Testis (tissue), 2 donors: ENCODE measurements at regions not wholly inside any gene's neighbourhood (a gene's known extent, or its start where the extent isn't known, plus 50 kb on each side); places are given as distances from the start of the nearest gene placed in this dataset.
"Not testable (repeated sequence)": the region's sequence is repeated elsewhere in the genome, so short reads cannot be mapped to it uniquely, and the experiment has no call there.

ENCODE experiments used
- DNase-seq: peaks from one replicate; pipeline ENCODE4 v3.0.0-alpha.2; 2019
- H3K27ac ChIP-seq, 2 donors: fragments of 200-600 bp; sonication (generic); one replicate each; pipeline ENCODE4 v1.5.1; 2019
- H3K27me3 ChIP-seq: fragments of 200-600 bp; sonication (generic); one replicate; pipeline ENCODE4 v1.5.1; 2019
- H3K36me3 ChIP-seq: fragments of 200-600 bp; sonication (generic); one replicate; pipeline ENCODE4 v1.5.1; 2017; ENCODE audit warnings: low read depth; ENCODE audit errors: missing control alignments
- H3K4me1 ChIP-seq: fragments of 200-600 bp; sonication (generic); one replicate; pipeline ENCODE4 v1.5.1; 2019
- H3K4me3 ChIP-seq, 2 donors: fragments of 200-600 bp; sonication (generic); one replicate each; pipeline ENCODE4 v1.5.1; 2017 to 2019
- H3K9me3 ChIP-seq: fragments of 200-600 bp; sonication (generic); one replicate; pipeline ENCODE4 v1.5.1; 2017
- POLR2A ChIP-seq: fragments of 450-650 bp; IDR thresholded peaks from one replicate; pipeline ENCODE4 v1.6.1; 2017; ENCODE audit warnings: antibody characterized with exemption, mild to moderate bottlenecking, moderate library complexity
- WGBS, 2 donors: methylation state at CpG; one replicate each; pipeline ENCODE4 v1.1.5; 2018; 5-methylcytosine and 5-hydroxymethylcytosine counted together
- intact Hi-C: fragments of 100-400 bp; cut with DNase I; formaldehyde crosslinking; loops from one replicate; pipeline ENCODE4 v1.15.1; 2023; ENCODE audit warnings: low total_unique reads
- TF ChIP-seq, protein P1 (sequence below), 3 experiments: fragments of 450-650 bp in 2 of 3; fragments of 200-600 bp in 1 of 3; sonication (generic) in 1 of 3; IDR thresholded peaks; one replicate each; pipeline ENCODE4 v1.5.1; 2016 to 2019; ENCODE audit warnings: antibody characterized with exemption in 3 of 3, mild to moderate bottlenecking in 2 of 3, moderate library complexity in 1 of 3

DNA sequence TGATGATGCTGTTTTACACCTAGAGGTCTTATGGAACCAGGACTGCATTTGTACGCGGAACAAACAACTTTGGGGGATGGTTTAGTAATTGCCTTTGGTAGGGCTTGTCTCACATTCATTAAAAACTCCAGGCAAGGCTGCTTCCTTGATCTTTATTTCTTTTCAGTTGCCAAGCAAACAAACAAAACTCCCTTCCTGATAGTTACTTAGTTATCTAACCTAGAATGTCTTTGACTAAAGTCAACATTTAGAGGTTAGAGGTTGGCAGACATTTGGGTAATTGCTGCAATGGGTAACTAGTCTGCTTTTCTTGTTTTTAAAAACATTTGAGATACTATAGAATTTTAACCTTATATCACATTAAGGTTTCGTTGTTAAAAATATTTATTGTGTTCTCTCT lies 500.9 kb upstream of the PTBP2 start:
- Histone ChIP-seq H3K9me3 (no peaks in the 10 kb centered on the region), H3K27ac (no peak overlapping the region), H3K27me3 (no peaks in the 10 kb centered on the region), H3K4me1 (no peaks in the 10 kb centered on the region), H3K36me3 (no peaks in the 10 kb centered on the region), H3K4me3 (no peak overlapping the region)
- intact Hi-C loops, result no loop called here
- TF ChIP-seq, protein P1, sequence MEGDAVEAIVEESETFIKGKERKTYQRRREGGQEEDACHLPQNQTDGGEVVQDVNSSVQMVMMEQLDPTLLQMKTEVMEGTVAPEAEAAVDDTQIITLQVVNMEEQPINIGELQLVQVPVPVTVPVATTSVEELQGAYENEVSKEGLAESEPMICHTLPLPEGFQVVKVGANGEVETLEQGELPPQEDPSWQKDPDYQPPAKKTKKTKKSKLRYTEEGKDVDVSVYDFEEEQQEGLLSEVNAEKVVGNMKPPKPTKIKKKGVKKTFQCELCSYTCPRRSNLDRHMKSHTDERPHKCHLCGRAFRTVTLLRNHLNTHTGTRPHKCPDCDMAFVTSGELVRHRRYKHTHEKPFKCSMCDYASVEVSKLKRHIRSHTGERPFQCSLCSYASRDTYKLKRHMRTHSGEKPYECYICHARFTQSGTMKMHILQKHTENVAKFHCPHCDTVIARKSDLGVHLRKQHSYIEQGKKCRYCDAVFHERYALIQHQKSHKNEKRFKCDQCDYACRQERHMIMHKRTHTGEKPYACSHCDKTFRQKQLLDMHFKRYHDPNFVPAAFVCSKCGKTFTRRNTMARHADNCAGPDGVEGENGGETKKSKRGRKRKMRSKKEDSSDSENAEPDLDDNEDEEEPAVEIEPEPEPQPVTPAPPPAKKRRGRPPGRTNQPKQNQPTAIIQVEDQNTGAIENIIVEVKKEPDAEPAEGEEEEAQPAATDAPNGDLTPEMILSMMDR (IDR thresholded peaks at IDR 0.05), result no peak
- no peak for TF ChIP-seq POLR2A
- 53 to 60% methylated on average over 3 of the region's 3 CpGs for WGBS, 2 donors
- DNase-seq, result no peak

DNA sequence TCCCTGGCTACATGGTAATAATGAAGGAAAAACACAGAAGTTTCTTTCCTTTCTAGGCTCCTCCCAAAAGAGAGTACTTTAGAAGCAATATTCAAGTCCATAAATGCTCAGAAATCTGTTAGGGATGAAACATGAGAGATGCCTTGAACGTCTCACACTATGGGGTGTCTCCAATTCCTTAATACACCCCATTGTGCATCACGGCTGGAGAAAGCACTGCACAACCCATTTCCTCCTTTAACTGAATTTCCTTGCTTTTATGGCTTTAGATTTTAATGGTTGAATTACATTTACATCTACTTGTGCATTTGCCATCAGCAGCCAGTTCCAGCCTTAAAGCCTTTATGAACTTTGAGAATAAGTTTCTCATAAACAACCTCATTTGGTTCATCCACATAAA lies 498.9 kb upstream of the PTBP2 start:
- TF ChIP-seq, protein P1 (IDR thresholded peaks at IDR 0.05), result no peak
- no peak for TF ChIP-seq POLR2A
- no peaks in the 10 kb centered on the region for H3K27me3 ChIP-seq
- no peak overlapping the region for H3K4me3 ChIP-seq
- H3K27ac ChIP-seq, result no peak overlapping the region
- DNase-seq, result no peak
- H3K4me1 ChIP-seq, result no peaks in the 10 kb centered on the region
- H3K36me3 ChIP-seq, result no peaks in the 10 kb centered on the region
- intact Hi-C loops, result no loop called here
- H3K9me3 ChIP-seq, result no peaks in the 10 kb centered on the region
- 70 to 85% methylated on average over 2 of the region's 2 CpGs for WGBS, 2 donors

GRCh38 chr1:96224229-96224628 lies 497.4 kb upstream of the PTBP2 start:
- H3K36me3 ChIP-seq, H3K27ac ChIP-seq, H3K4me3 ChIP-seq, DNase-seq, intact Hi-C loops, H3K4me1 ChIP-seq, H3K9me3 ChIP-seq, H3K27me3 ChIP-seq: not testable (repeated sequence)
- 50 to 89% methylated on average over 8 to 20 of the region's 20 CpGs for WGBS, 2 donors

DNA sequence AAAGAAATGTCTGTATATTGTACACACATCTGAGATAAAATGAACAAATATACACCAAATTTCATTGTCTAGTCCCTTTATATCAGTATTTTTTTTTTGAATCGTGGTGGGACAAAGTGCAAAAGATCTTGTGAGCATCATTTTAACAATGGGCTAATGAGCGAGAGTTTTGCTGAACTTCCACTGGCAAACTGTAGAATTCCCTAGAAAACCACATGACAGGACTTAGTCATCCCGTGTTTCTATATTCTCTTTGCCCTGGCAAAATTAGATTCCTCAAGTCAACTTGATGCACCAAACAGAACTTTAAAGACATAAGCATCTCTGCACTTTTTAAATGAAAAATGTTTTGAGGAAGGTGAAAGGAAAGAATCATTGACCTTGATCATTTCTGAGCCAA lies 488.2 kb upstream of the PTBP2 start:
- Histone ChIP-seq H3K4me1 (no peaks in the 10 kb centered on the region), H3K9me3 (no peaks in the 10 kb centered on the region), H3K4me3 (no peak overlapping the region), H3K36me3 (no peaks in the 10 kb centered on the region), H3K27ac (no peak overlapping the region), H3K27me3 (no peaks in the 10 kb centered on the region)
- DNase-seq, result no peak
- intact Hi-C loops, result no loop called here
- 84 to 93% methylated on average over 3 of the region's 3 CpGs for WGBS, 2 donors
- TF ChIP-seq, protein P1 (IDR thresholded peaks at IDR 0.05), result no peak
- no peak for TF ChIP-seq POLR2A

DNA sequence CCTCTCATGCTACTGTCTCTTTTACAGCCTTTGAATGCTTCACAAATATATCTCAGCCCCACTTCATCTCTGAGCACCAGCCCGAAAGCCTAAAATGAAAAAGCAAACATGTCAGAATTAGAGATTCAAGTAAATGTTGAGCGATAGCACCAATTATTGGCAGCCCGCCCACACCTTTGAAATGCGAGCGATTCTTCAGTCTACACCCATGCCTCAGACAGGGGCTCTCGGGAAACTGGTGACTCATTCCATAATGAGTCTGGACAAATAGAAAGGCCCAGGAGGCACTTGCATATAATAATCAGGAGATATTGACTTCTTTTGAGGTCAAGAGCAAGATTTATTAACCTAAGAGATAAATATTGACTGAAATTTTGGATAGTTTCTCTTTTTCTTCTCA lies 487.3 kb upstream of the PTBP2 start:
- intact Hi-C loops, result no loop called here
- no peak for DNase-seq
- 50 to 63% methylated on average over 6 of the region's 6 CpGs for WGBS, 2 donors
- no peaks in the 10 kb centered on the region for H3K9me3 ChIP-seq
- no peaks in the 10 kb centered on the region for H3K4me1 ChIP-seq
- TF ChIP-seq POLR2A, result no peak
- TF ChIP-seq, protein P1 (IDR thresholded peaks at IDR 0.05), result no peak
- no peak overlapping the region for H3K4me3 ChIP-seq
- no peaks in the 10 kb centered on the region for H3K36me3 ChIP-seq
- no peak overlapping the region for H3K27ac ChIP-seq
- H3K27me3 ChIP-seq, result no peaks in the 10 kb centered on the region
